ENCODE measurements at regions not wholly inside any gene's neighbourhood (a gene's known extent, or its start where the extent isn't known, plus 50 kb on each side); places are given as distances from the start of the nearest gene placed in this dataset.

DNA sequence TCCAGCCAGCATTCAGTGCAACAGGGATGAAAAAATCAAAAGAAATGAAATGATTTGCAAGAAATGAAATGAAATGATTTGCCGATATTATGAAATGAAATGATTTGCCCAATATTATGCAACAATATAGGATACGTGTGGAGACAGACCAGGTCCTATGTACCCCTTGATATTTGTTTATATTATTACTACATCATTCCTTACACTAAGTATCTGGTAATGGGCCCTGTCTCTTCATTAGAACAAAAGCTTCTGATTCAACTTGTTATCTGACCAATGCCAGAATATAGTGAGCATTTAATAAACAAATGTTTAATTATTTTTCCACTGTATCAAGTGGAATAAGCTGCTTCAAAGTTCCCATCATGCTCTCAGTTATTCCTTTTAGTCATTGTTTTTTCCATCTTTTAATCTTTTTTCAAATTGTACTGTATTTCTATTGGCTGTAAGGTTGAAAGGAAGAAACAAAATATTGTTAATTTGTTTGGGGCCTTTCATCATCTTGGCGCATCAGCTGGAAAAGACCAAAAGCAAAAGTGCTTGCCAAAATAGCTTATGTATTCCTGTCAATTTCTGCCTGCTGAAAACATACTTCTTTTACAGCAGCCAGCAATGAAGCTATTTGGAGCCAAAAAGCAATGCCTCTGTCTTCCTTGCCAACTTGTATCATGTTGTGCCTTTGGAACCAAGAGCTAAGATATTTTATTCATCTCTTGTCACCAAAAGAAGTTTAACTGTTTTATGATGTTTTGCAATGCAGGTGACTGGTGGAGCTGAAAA lies 2314.9 kb downstream of the LRRC4C start:
- Histone ChIP-seq H3K23ac (ENCODE audit: insufficient read length, low read depth, low read length) (no peak overlapping the region), H2BK5ac (ENCODE audit: insufficient read length, low read length) (no peak overlapping the region), H3K79me1 (ENCODE audit: insufficient read depth, low read depth, low read length, poor library complexity, severe bottlenecking) (no peaks in the 10 kb centered on the region), H3T11ph (ENCODE audit: low read length) (no peak overlapping the region), H2BK15ac (ENCODE audit: low read depth, low read length) (no peak overlapping the region), H2BK120ac (ENCODE audit: low read depth, low read length, poor library complexity, severe bottlenecking) (no peak overlapping the region), H3K14ac (ENCODE audit: insufficient read depth, low read length) (no peak overlapping the region), H3K27me3 (ENCODE audit: insufficient read depth, low read length) (no peaks in the 10 kb centered on the region), H3K4me2 (ENCODE audit: insufficient read depth, insufficient read length, low read length) (no peak overlapping the region), H4K8ac (replicated peaks; ENCODE audit: insufficient read length, low read depth, low read length) (no peak overlapping the region), H3K9me3 (ENCODE audit: control insufficient read depth, low read depth, low read length) (no peaks in the 10 kb centered on the region), H3K27ac (ENCODE audit: insufficient read length, low read depth, low read length) (no peak overlapping the region), H3K23me2 (ENCODE audit: insufficient read length, low read depth, low read length, poor library complexity, severe bottlenecking) (no peaks in the 10 kb centered on the region), H2BK12ac (ENCODE audit: insufficient read length, low read depth, low read length) (no peak overlapping the region), H3K4me1 (ENCODE audit: insufficient read depth, low read length) (no peaks in the 10 kb centered on the region), H3K4ac (ENCODE audit: low read depth, low read length) (no peak overlapping the region), H3K9ac (ENCODE audit: extremely low read depth, insufficient read length, low read length) (no peak overlapping the region), H4K20me1 (ENCODE audit: control insufficient read depth, insufficient read depth, insufficient read length) (no peaks in the 10 kb centered on the region), H3K79me2 (ENCODE audit: insufficient read depth, low read length) (no peaks in the 10 kb centered on the region), H2AK5ac (ENCODE audit: insufficient read length, low read length) (no peak overlapping the region), H2AFZ (ENCODE audit: low read length) (no peak overlapping the region), H3K56ac (ENCODE audit: insufficient read length, low read depth, low read length) (no peak overlapping the region), H4K91ac (ENCODE audit: insufficient read length, low read depth, low read length) (no peak overlapping the region), H4K5ac (ENCODE audit: insufficient read length, low read depth, low read length) (no peak overlapping the region), H3K18ac (ENCODE audit: insufficient read length, low read depth, low read length) (no peak overlapping the region), H2BK20ac (ENCODE audit: low read depth, low read length, poor library complexity, severe bottlenecking) (no peak overlapping the region)
- Mint-ChIP-seq H3K36me3 (ENCODE audit: insufficient read depth in 1 of 3, low read depth in 3 of 3) (no peaks in the 10 kb centered on the region), H3K4me1 (no peaks in the 10 kb centered on the region), H3K27me3 (ENCODE audit: low read depth) (no peaks in the 10 kb centered on the region), H3K9me3 (no peaks in the 10 kb centered on the region), H3K4me3 (no peak overlapping the region), H3K27ac (no peak overlapping the region)
- WGBS (ENCODE audit: extremely low coverage, insufficient read length, low lambda C conversion rate) = no CpG with 5 or more reads among the region's 3 CpGs
- DNase-seq = no peak
- TF ChIP-seq, protein P1, sequence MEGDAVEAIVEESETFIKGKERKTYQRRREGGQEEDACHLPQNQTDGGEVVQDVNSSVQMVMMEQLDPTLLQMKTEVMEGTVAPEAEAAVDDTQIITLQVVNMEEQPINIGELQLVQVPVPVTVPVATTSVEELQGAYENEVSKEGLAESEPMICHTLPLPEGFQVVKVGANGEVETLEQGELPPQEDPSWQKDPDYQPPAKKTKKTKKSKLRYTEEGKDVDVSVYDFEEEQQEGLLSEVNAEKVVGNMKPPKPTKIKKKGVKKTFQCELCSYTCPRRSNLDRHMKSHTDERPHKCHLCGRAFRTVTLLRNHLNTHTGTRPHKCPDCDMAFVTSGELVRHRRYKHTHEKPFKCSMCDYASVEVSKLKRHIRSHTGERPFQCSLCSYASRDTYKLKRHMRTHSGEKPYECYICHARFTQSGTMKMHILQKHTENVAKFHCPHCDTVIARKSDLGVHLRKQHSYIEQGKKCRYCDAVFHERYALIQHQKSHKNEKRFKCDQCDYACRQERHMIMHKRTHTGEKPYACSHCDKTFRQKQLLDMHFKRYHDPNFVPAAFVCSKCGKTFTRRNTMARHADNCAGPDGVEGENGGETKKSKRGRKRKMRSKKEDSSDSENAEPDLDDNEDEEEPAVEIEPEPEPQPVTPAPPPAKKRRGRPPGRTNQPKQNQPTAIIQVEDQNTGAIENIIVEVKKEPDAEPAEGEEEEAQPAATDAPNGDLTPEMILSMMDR (conservative IDR thresholded peaks at IDR 0.05) = no peak
